SU-DHL-6 (cell line): ENCODE measurements at regions not wholly inside any gene's neighbourhood (a gene's known extent, or its start where the extent isn't known, plus 50 kb on each side); places are given as distances from the start of the nearest gene placed in this dataset.

Experiments used
- H2AFZ ChIP-seq: fragments of 200-600 bp; sonication (generic); 2 replicates; pipeline ENCODE4 v1.6.1; 2014; ENCODE audit warnings: low read depth, mild to moderate bottlenecking, moderate library complexity, mixed read lengths, antibody characterized with exemption, low read length; ENCODE audit not compliant: severe bottlenecking
- H3F3A ChIP-seq: fragments of 200-600 bp; shearing (Covaris generic); 2 replicates; pipeline ENCODE4 v1.6.0; 2016; ENCODE audit warnings: antibody characterized with exemption, mild to moderate bottlenecking; ENCODE audit not compliant: insufficient read depth
- H3K27ac ChIP-seq: fragments of 200-600 bp; sonication (generic); 2 replicates; pipeline ENCODE4 v1.5.1; 2016; ENCODE audit warnings: low read depth, mild to moderate bottlenecking, low read length, moderate library complexity, mixed read lengths
- H3K27me3 ChIP-seq: fragments of 200-600 bp; sonication (generic), shearing (Covaris generic); 2 replicates; pipeline ENCODE4 v1.6.0; 2014; ENCODE audit warnings: mild to moderate bottlenecking, low read length
- H3K36me3 ChIP-seq: fragments of 200-600 bp; sonication (generic); 2 replicates; pipeline ENCODE4 v1.6.1; 2014; ENCODE audit warnings: mild to moderate bottlenecking, low read length, mixed read lengths
- H3K4me2 ChIP-seq: fragments of 300-600, 200-600 bp; shearing (Covaris generic), sonication (generic); 2 replicates; pipeline ENCODE4 v1.6.0; 2014; ENCODE audit warnings: low read length, low read depth, mild to moderate bottlenecking; ENCODE audit not compliant: poor library complexity, severe bottlenecking
- H3K4me3 ChIP-seq: fragments of 200-600 bp; sonication (generic); 2 replicates; pipeline ENCODE4 v1.5.1; 2014; ENCODE audit warnings: antibody characterized with exemption, low read length, mild to moderate bottlenecking, mixed read lengths; ENCODE audit not compliant: insufficient read depth, poor library complexity, severe bottlenecking
- H3K79me2 ChIP-seq: fragments of 200-600 bp; sonication (generic); 2 replicates; pipeline ENCODE4 v1.6.1; 2014; ENCODE audit warnings: mild to moderate bottlenecking, low read length, moderate library complexity; ENCODE audit not compliant: insufficient read depth
- H3K9ac ChIP-seq: fragments of 200-600 bp; sonication (generic); 2 replicates; pipeline ENCODE4 v1.7.0; 2014; ENCODE audit warnings: mild to moderate bottlenecking, low read length
- H3K9me2 ChIP-seq: fragments of 200-600 bp; sonication (generic); replicated peaks from 2 replicates; pipeline ENCODE4 v1.6.1; 2014; ENCODE audit warnings: low read length; ENCODE audit not compliant: insufficient read depth
- H3K9me3 ChIP-seq: fragments of 200-600 bp; sonication (generic); 2 replicates; pipeline ENCODE4 v1.6.1; 2014; ENCODE audit warnings: low read length, mixed read lengths; ENCODE audit not compliant: insufficient read depth
- H4K20me1 ChIP-seq: fragments of 200-600 bp; sonication (generic); 2 replicates; pipeline ENCODE4 v1.6.1; 2014; ENCODE audit warnings: low read depth, mild to moderate bottlenecking, antibody characterized with exemption, low read length, moderate library complexity, mixed read lengths
- EZH2phosphoT487 ChIP-seq: fragments of 200-600 bp; sonication (generic), shearing (Covaris generic); conservative IDR thresholded peaks from 2 replicates; pipeline ENCODE4 v1.6.1; 2018; ENCODE audit warnings: mild to moderate bottlenecking, antibody characterized with exemption, low read length, moderate library complexity, mixed read lengths
- TF ChIP-seq, protein P1 (sequence below): fragments of 200-600 bp; sonication (generic); IDR thresholded peaks from one replicate; pipeline ENCODE4 v1.5.1; 2017; ENCODE audit warnings: antibody characterized with exemption, mild to moderate bottlenecking, low read length, moderate library complexity; ENCODE audit not compliant: insufficient read depth, poor library complexity, severe bottlenecking

DNA sequence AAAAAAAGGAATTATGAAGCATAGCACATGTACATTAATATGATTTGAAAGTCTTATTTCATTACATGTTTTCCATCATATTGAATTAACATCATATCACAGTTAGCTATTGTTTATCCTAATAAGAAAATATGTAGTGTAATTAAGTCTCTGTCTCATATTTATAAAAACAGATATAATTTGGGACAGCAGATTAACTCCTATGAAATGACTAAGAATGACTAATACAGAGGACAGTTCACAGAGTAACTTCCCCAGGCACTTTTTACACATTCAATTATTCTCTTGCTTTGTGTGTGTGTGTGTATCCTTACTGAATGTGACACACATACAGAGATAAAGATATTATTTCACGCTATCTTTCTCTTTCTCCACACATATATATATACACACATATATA lies 2400.9 kb upstream of the C9orf72 start:
- Histone ChIP-seq H3K4me2 (no peak overlapping the region), H2AFZ (no peak overlapping the region), H3F3A (no peaks in the 10 kb centered on the region), H3K79me2 (no peaks in the 10 kb centered on the region), H3K9ac (no peak overlapping the region), H3K36me3 (no peaks in the 10 kb centered on the region), H3K4me3 (no peak overlapping the region), H3K9me2 (no peaks in the 10 kb centered on the region), H3K9me3 (no peaks in the 10 kb centered on the region), H3K27me3 (no peaks in the 10 kb centered on the region), H4K20me1 (no peaks in the 10 kb centered on the region), H3K27ac (no peak overlapping the region)
- TF ChIP-seq EZH2phosphoT487, result no peak
- TF ChIP-seq, protein P1, sequence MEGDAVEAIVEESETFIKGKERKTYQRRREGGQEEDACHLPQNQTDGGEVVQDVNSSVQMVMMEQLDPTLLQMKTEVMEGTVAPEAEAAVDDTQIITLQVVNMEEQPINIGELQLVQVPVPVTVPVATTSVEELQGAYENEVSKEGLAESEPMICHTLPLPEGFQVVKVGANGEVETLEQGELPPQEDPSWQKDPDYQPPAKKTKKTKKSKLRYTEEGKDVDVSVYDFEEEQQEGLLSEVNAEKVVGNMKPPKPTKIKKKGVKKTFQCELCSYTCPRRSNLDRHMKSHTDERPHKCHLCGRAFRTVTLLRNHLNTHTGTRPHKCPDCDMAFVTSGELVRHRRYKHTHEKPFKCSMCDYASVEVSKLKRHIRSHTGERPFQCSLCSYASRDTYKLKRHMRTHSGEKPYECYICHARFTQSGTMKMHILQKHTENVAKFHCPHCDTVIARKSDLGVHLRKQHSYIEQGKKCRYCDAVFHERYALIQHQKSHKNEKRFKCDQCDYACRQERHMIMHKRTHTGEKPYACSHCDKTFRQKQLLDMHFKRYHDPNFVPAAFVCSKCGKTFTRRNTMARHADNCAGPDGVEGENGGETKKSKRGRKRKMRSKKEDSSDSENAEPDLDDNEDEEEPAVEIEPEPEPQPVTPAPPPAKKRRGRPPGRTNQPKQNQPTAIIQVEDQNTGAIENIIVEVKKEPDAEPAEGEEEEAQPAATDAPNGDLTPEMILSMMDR, result no peak

DNA sequence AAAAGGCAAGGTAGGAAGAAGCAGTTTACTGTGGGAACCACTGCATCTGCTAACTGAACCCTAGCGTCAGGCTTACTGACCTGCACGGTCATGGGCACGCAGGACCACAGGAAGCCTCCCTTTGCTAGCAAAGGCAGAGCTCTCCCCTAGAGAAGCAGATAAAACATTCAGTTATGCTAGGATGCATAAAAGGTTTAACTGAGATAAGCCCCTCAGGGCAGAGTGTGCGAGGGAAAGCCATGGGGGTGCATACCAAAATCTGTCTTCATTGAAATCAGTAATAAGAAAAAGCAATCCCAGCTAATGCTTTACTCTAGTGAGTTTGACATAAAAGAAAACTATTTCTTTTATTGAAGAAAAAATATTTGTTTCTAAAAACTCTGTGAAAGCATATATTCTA lies 2403.7 kb upstream of the C9orf72 start:
- H3K4me3 ChIP-seq, result no peak overlapping the region
- no peaks in the 10 kb centered on the region for H4K20me1 ChIP-seq
- H3K9me3 ChIP-seq, result no peaks in the 10 kb centered on the region
- H3K4me2 ChIP-seq, result no peak overlapping the region
- TF ChIP-seq, protein P1, result no peak
- no peak for TF ChIP-seq EZH2phosphoT487
- H3F3A ChIP-seq, result no peaks in the 10 kb centered on the region
- H3K27ac ChIP-seq, result no peak overlapping the region
- no peaks in the 10 kb centered on the region for H3K27me3 ChIP-seq
- no peak overlapping the region for H3K9ac ChIP-seq
- no peaks in the 10 kb centered on the region for H3K36me3 ChIP-seq
- no peaks in the 10 kb centered on the region for H3K79me2 ChIP-seq
- no peak overlapping the region for H2AFZ ChIP-seq
- no peaks in the 10 kb centered on the region for H3K9me2 ChIP-seq

DNA sequence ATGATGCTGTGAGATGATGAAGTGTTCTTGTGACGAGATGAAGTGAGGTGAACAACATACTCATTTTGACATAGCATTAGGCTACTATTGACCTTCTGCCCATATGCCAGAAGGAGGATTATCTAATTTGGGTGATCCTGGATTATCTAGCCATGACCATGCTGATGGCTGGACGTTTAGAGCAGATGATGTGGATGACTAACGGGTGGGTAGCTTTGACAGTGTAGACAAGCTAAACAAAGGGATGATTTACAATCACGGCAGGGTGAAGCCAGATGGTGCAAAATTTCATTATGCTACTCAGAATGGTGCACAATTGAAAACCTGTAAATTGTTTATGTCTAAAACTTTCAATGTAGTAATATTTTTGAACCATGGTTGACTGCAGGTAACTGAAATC lies 2403.4 kb upstream of the ACO1 start:
- Histone ChIP-seq H3K27ac (no peak overlapping the region), H3K4me2 (no peak overlapping the region), H3K9me3 (no peaks in the 10 kb centered on the region), H3K9me2 (no peaks in the 10 kb centered on the region), H2AFZ (no peak overlapping the region), H3F3A (no peaks in the 10 kb centered on the region), H4K20me1 (no peaks in the 10 kb centered on the region), H3K79me2 (no peaks in the 10 kb centered on the region), H3K9ac (no peak overlapping the region), H3K27me3 (no peaks in the 10 kb centered on the region), H3K4me3 (no peak overlapping the region), H3K36me3 (no peaks in the 10 kb centered on the region)
- TF ChIP-seq, protein P1, result no peak
- TF ChIP-seq EZH2phosphoT487, result no peak

DNA sequence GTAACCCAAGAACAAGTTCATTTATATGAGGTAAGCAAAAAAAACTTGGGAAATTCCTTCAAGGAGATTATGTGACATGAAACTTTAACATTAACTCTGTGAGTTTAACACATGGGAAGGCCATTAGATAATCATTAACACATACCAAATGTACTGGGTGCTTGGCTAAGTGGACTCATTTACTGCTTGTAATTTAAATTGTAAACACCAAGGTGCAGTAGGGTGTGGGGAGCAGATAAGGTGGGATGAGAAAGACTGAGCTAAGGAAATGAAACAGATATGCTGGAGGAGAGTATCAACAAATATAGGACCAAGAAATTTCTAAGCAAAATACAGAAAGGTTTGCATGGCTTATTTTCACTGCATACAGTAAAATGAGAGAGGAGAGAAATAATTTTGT lies 2384.8 kb upstream of the ACO1 start:
- H3K9ac ChIP-seq, result no peak overlapping the region
- H3K36me3 ChIP-seq, result no peaks in the 10 kb centered on the region
- no peak overlapping the region for H2AFZ ChIP-seq
- no peak overlapping the region for H3K4me2 ChIP-seq
- no peaks in the 10 kb centered on the region for H3F3A ChIP-seq
- H3K27ac ChIP-seq, result no peak overlapping the region
- H3K79me2 ChIP-seq, result no peaks in the 10 kb centered on the region
- TF ChIP-seq, protein P1, result no peak
- TF ChIP-seq EZH2phosphoT487, result no peak
- no peaks in the 10 kb centered on the region for H3K9me3 ChIP-seq
- H3K9me2 ChIP-seq, result no peaks in the 10 kb centered on the region
- no peak overlapping the region for H3K4me3 ChIP-seq
- no peaks in the 10 kb centered on the region for H4K20me1 ChIP-seq
- H3K27me3 ChIP-seq, result no peaks in the 10 kb centered on the region
